Heart right ventricle (tissue), 16 donors: ENCODE measurements at regions not wholly inside any gene's neighbourhood (a gene's known extent, or its start where the extent isn't known, plus 50 kb on each side); places are given as distances from the start of the nearest gene placed in this dataset.
"Not testable (repeated sequence)": the region's sequence is repeated elsewhere in the genome, so short reads cannot be mapped to it uniquely, and the experiment has no call there.

Experiments used
- ATAC-seq, 8 donors: fragments of 200-7000 bp; cut with Tn5 transposase; one replicate each; pipeline ENCODE4 v1.9.1; 2020; ENCODE audit warnings: mild to moderate bottlenecking in 8 of 8, moderate library complexity in 8 of 8, moderate number of reproducible peaks in 1 of 8
- DNase-seq, 2 donors: peaks; one replicate each; pipeline ENCODE4 v3.0.0-alpha.2; 2020
- H3K27ac ChIP-seq, 10 donors: fragments of 200-600 bp; sonication (generic) in 2 of 10; one replicate each; pipeline versions ENCODE4 v1.5.0 to v1.8.0; 2020 to 2022; ENCODE audit warnings: mild to moderate bottlenecking in 3 of 10
- H3K27me3 ChIP-seq, 7 donors: fragments of 200-600 bp; one replicate each; pipeline ENCODE4 v1.8.0; 2021 to 2022; ENCODE audit warnings: mild to moderate bottlenecking in 2 of 7
- H3K36me3 ChIP-seq, 9 donors: fragments of 200-600 bp; sonication (generic) in 1 of 9; one replicate each; pipeline versions ENCODE4 v1.5.0 to v1.8.0; 2020 to 2022; ENCODE audit warnings: mild to moderate bottlenecking in 2 of 9
- H3K4me1 ChIP-seq, 9 donors: fragments of 200-600 bp; sonication (generic) in 1 of 9; one replicate each; pipeline versions ENCODE4 v1.5.0 to v1.8.0; 2020 to 2022; ENCODE audit warnings: mild to moderate bottlenecking in 4 of 9
- H3K4me3 ChIP-seq, 10 donors: fragments of 200-600 bp; sonication (generic) in 2 of 10; one replicate each; pipeline versions ENCODE4 v1.5.0 to v1.8.0; 2020 to 2022; ENCODE audit warnings: mild to moderate bottlenecking in 7 of 10, moderate library complexity in 2 of 10
- H3K9me3 ChIP-seq, 11 donors: fragments of 200-600 bp in 10 of 11; sonication (generic) in 2 of 11; one replicate each; pipeline versions ENCODE4 v1.5.0 to v1.8.0; 2013 to 2022; ENCODE audit warnings: mild to moderate bottlenecking in 2 of 11, control low read depth in 1 of 11, moderate library complexity in 1 of 11
- CTCF ChIP-seq, 9 donors: fragments of 200-600 bp; sonication (generic) in 2 of 9; IDR thresholded peaks; one replicate each; pipeline versions ENCODE4 v1.5.0 to v1.8.0; 2021 to 2022; ENCODE audit warnings: antibody characterized with exemption in 9 of 9, mild to moderate bottlenecking in 5 of 9, moderate library complexity in 1 of 9
- WGBS, 2 donors: extraction: QIAGEN DNeasy Blood & Tissue Kit; methylation state at CpG; one replicate each; pipeline ENCODE4 v1.1.7; 2013; ENCODE audit warnings: inconsistent platforms in 1 of 2; 5-methylcytosine and 5-hydroxymethylcytosine counted together
- intact Hi-C, 10 donors: fragments of 100-400 bp; cut with DNase I; formaldehyde crosslinking; loops; one replicate each; pipeline versions ENCODE4 v1.11.1 to v1.14.2; 2022
- donor health status: Arrhythmogenic right ventricular cardiomyopathy.
- donor health status: ischemic (EF 13 %, LVEDD 7.1; RV severe dilation, severe dysfunction).
- donor health status: healthy with polysubstance abuse.
- donor health status: DM: no; HTN: yes; CAD: no.
- donor health status: DM: no; HTN: no; CAD: no.
- donor health status: ischemic (EF 25% LVEDD 6.9; RV normal size, moderate dysfunction).
- donor health status: ischemic (EF 25% LVEDD 5.7; RV mildly dilated, moderate dysfunction).
- donor health status: healthy.
- donor health status: DM: yes; HTN: yes; CAD: no.
- donor health status: Ischemic cardiomyopathy.
- donor health status: ischemic (EF 35%, LVEDD 5.7; RV mildly dilated, moderate dysfunction).
- donor health status: nonischemic (EF 11% LVEDD 7.7; RV severe dilation, severe dysfunction).
- donor health status: DM: yes; HTN: yes; CAD: no.
- donor health status: PGD.
- donor health status: ischemic (EF 29% LVEDD 5.4; RV normal size, mild dysfunction).
- donor health status: nonischemic (EF 23%, LVEDD 6.1; RV moderate dilation, normal function).

GRCh38 chr18:1505856-1506255 lies 601.2 kb downstream of the ADCYAP1 start:
- H3K27ac ChIP-seq = no peak overlapping the region
- intact Hi-C loops = no loop called here
- H3K4me3 ChIP-seq = no peak overlapping the region
- DNase-seq (no peak), ATAC-seq (no peak)
- H3K27me3 ChIP-seq = peaks cover 0 to 4% (median 0%) of the 10 kb centered on the region in 7 donors
- no peaks in the 10 kb centered on the region for H3K4me1 ChIP-seq
- 40 to 48% methylated on average over 1 of the region's 1 CpG for WGBS, 2 donors
- no peaks in the 10 kb centered on the region for H3K36me3 ChIP-seq
- H3K9me3 ChIP-seq = no peaks in the 10 kb centered on the region
- TF ChIP-seq CTCF (IDR thresholded peaks at IDR 0.05) = no peak

GRCh38 chr18:1510542-1511179 lies 606.0 kb downstream of the ADCYAP1 start:
- TF ChIP-seq CTCF (IDR thresholded peaks at IDR 0.05) = no peak
- DNase-seq (no peak), ATAC-seq (no peak)
- Histone ChIP-seq H3K27me3 (peaks cover 0 to 5% (median 0%) of the 10 kb centered on the region in 7 donors), H3K36me3 (no peaks in the 10 kb centered on the region), H3K4me3 (no peak overlapping the region), H3K9me3 (no peaks in the 10 kb centered on the region), H3K4me1 (no peaks in the 10 kb centered on the region), H3K27ac (no peak overlapping the region)
- WGBS, 2 donors = 79 to 86% methylated on average over 4 of the region's 4 CpGs
- intact Hi-C loops = no loop called here

DNA sequence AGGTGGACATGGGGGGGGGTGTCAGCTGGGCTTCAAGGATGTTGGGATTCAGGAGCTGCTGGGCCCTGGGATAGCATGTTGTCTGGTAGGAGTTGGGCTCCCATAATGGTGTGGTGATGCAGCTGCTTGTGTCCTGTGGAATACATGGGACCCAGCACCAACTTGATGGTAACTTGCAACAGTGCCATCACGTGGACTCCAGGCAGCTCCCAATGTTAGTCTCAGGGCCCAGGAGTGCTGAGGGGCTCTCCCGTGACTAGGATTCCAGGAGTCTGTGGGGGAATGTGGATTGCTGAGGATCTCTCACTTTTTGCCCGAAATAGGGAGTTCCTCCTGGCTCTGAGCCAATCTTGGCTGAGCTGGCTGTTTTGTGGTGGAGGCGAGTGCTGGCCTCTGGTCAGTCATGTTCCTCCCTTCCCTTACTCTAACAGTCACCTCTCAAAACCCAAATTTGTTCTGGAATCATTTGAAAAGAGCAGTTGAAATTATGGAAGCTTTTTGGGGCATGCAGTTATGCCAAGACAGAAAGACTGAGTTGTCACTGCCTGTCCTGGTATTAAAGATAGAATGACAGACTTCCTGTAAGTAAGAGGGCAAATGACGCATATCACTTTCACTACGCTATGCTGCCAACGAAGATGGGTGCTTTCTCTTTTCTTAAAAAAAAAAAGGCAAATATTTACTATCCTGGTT lies 607.1 kb downstream of the ADCYAP1 start:
- Histone ChIP-seq H3K27ac (no peak overlapping the region), H3K9me3 (peaks cover 0 to 3% (median 0%) of the 10 kb centered on the region in 11 donors), H3K4me3 (no peak overlapping the region), H3K4me1 (no peaks in the 10 kb centered on the region), H3K36me3 (no peaks in the 10 kb centered on the region), H3K27me3 (peaks cover 0 to 5% (median 0%) of the 10 kb centered on the region in 7 donors)
- ATAC-seq = no peak
- 60 to 63% methylated on average over 7 of the region's 7 CpGs for WGBS, 2 donors
- no peak for DNase-seq
- intact Hi-C loops = no loop called here
- TF ChIP-seq CTCF (IDR thresholded peaks at IDR 0.05) = no peak

GRCh38 chr18:1513519-1513918 lies 608.8 kb downstream of the ADCYAP1 start:
- DNase-seq = no peak
- no peak for ATAC-seq

DNA sequence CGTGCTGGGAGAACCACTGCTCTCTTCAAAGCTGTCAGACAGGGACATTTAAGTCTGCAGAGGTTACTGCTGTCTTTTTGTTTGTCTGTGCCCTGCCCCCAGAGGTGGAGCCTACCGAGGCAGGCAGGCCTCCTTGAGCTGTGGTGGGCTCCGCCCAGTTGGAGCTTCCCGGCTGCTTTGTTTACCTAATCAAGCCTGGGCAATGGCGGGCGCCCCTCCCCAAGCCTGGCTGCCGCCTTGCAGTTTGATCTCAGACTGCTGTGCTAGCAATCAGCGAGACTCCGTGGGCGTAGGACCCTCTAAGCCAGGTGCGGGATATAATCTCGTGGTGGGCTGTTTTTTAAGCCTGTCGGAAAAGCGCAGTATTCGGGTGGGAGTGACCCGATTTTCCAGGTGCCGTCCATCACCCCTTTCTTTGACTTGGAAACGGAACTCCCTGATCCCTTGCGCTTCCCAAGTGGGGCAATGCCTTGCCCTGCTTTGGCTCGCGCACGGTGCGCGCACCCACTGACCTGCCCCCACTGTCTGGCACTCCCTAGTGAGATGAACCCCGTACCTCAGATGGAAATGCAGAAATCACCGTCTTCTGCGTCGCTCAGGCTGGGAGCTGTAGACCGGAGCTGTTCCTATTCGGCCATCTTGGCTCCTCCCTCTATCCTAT lies 617.0 kb downstream of the ADCYAP1 start:
- H3K4me1 ChIP-seq, ATAC-seq, DNase-seq, intact Hi-C loops, H3K27me3 ChIP-seq, H3K9me3 ChIP-seq, H3K36me3 ChIP-seq, H3K27ac ChIP-seq, H3K4me3 ChIP-seq: not testable (repeated sequence)
- 84 to 86% methylated on average over 28 to 29 of the region's 30 CpGs for WGBS, 2 donors

More at GRCh38 chr18:1513519-1513918, 608.8 kb downstream of the ADCYAP1 start:
- 19 to 22% methylated on average over 1 of the region's 1 CpG for WGBS, 2 donors
- H3K27ac ChIP-seq = no peak overlapping the region
- H3K4me3 ChIP-seq = no peak overlapping the region
- peaks cover 0 to 5% (median 0%) of the 10 kb centered on the region in 7 donors for H3K27me3 ChIP-seq
- H3K4me1 ChIP-seq = no peaks in the 10 kb centered on the region
- peaks cover 0 to 3% (median 0%) of the 10 kb centered on the region in 11 donors for H3K9me3 ChIP-seq
- TF ChIP-seq CTCF (IDR thresholded peaks at IDR 0.05) = no peak
- intact Hi-C loops = no loop called here
- no peaks in the 10 kb centered on the region for H3K36me3 ChIP-seq
